GM12878 (cell line): ENCODE measurements at regions not wholly inside any gene's neighbourhood (a gene's known extent, or its start where the extent isn't known, plus 50 kb on each side); places are given as distances from the start of the nearest gene placed in this dataset.

Experiments
- KAT2A ChIP-seq: conservative IDR thresholded peaks from 2 replicates; pipeline ENCODE4 v1.6.1; 2011; ENCODE audit warnings: low read depth, low read length; ENCODE audit not compliant: control insufficient read depth
- POLR2AphosphoS5 ChIP-seq: IDR thresholded peaks from 2 replicates; pipeline ENCODE4 v1.6.1; 2011; ENCODE audit warnings: mild to moderate bottlenecking, low read length, inconsistent platforms

DNA sequence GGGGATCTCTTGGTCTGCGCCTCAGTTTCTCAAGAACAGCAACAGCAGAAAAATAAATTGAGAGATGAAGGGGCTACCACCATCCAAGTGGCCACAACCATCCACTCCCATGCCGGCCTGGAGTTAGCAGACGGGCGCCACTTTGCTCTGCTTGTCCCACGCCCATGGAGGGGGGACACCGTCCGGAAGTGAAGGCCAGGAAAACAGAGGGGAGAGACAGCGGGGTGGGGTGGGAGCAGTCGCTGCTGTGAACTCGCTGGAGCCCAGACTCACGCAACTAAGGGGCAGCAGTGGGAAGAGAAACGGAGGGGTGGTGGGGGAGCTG lies 135.4 kb downstream of the KIF20B start:
- no peak for TF ChIP-seq POLR2AphosphoS5
- TF ChIP-seq KAT2A = no peak
